ENCODE measurements at regions not wholly inside any gene's neighbourhood (a gene's known extent, or its start where the extent isn't known, plus 50 kb on each side); places are given as distances from the start of the nearest gene placed in this dataset.
A peak's percentile ranks its signal among the peaks of the same experiment; 100 is the strongest.

- H3K4me1 ChIP-seq: no peaks in the 10 kb centered on the region
- no peak overlapping the region for H3K4me3 ChIP-seq
- FAIRE-seq: no peak
- POLR2A ChIA-PET: no interaction called here
- no peak overlapping the region for H3K4me2 ChIP-seq
- CTCF ChIA-PET: interaction anchor here (0.7 to 1.0 kb wide), 2 partner anchors 23 to 84 kb away, joined by 3 to 4 read pairs; no protein-coding TSS in a partner anchor
- H3K27ac ChIP-seq: no peak overlapping the region
- ATAC-seq: no peak
- TF ChIP-seq MAFK (IDR thresholded peaks at IDR 0.05; ENCODE audit: partially characterized antibody) (no peak), ESRRA (IDR thresholded peaks at IDR 0.05; ENCODE audit: borderline replicate concordance, low read length) (no peak), PHF8 (IDR thresholded peaks at IDR 0.05; ENCODE audit: borderline replicate concordance, low read depth) (no peak)
- DNase-seq (ENCODE audit: low read depth in 1 of 2, low spot score in 1 of 2): no peak
- WGBS (ENCODE audit: missing lambda C conversion rate): 3% methylated on average over 4 of the region's 4 CpGs
- peaks cover 8% of the 10 kb centered on the region for H3K9me3 ChIP-seq
Observed at GRCh38 chr6:17006543-17006942, 95.3 kb upstream of the STMND1 start.

GRCh38 chr6:17004269-17004668 lies 97.6 kb upstream of the STMND1 start:
- Histone ChIP-seq H3K4me2 (no peak overlapping the region), H3K27ac (no peak overlapping the region), H3K9me3 (peaks cover 8% of the 10 kb centered on the region), H3K4me3 (no peak overlapping the region), H3K4me1 (no peaks in the 10 kb centered on the region)
- ATAC-seq (no peak), FAIRE-seq (no peak), DNase-seq (ENCODE audit: low read depth in 1 of 2, low spot score in 1 of 2) (no peak)
- POLR2A ChIA-PET: no interaction called here
- 0% methylated on average over 1 of the region's 1 CpG for WGBS (ENCODE audit: missing lambda C conversion rate)
- no peak for TF ChIP-seq ESRRA (IDR thresholded peaks at IDR 0.05; ENCODE audit: borderline replicate concordance, low read length)
- TF ChIP-seq POLR2AphosphoS2 (conservative IDR thresholded peaks at IDR 0.05; ENCODE audit: low read length): no peak
- TF ChIP-seq HEYL (CRISPR knock-in tag; IDR thresholded peaks at IDR 0.05): no peak
- no peak for TF ChIP-seq NPAS2 (CRISPR knock-in tag; IDR thresholded peaks at IDR 0.05; ENCODE audit: borderline replicate concordance)
- TF ChIP-seq NR3C1 (IDR thresholded peaks at IDR 0.05): no peak
- no peak for TF ChIP-seq HOXA7 (CRISPR knock-in tag; IDR thresholded peaks at IDR 0.05)
- CTCF ChIA-PET: no interaction called here

GRCh38 chr6:17002123-17002522 lies 99.7 kb upstream of the STMND1 start:
- Histone ChIP-seq H3K4me1 (no peaks in the 10 kb centered on the region), H3K4me2 (no peak overlapping the region), H3K4me3 (no peak overlapping the region), H3K9me3 (no peaks in the 10 kb centered on the region), H3K27ac (no peak overlapping the region)
- ATAC-seq (no peak), FAIRE-seq (no peak), DNase-seq (ENCODE audit: low read depth in 1 of 2, low spot score in 1 of 2) (no peak)
- CTCF ChIA-PET: interaction anchor here (1.4 kb wide), 1 partner anchor 10 kb away, joined by 3 read pairs; no protein-coding TSS in a partner anchor
- no peak for TF ChIP-seq ELK1 (IDR thresholded peaks at IDR 0.05; ENCODE audit: low read depth, low read length)
- TF ChIP-seq RFX5 (IDR thresholded peaks at IDR 0.05): no peak
- no peak for TF ChIP-seq ZSCAN20 (CRISPR knock-in tag; IDR thresholded peaks at IDR 0.05)
- no peak for TF ChIP-seq HEYL (CRISPR knock-in tag; IDR thresholded peaks at IDR 0.05)
- TF ChIP-seq REST (IDR thresholded peaks at IDR 0.05): no peak
- TF ChIP-seq CHD2 (IDR thresholded peaks at IDR 0.05; ENCODE audit: low read length, partially characterized antibody): no peak
- 1% methylated on average over 2 of the region's 2 CpGs for WGBS (ENCODE audit: missing lambda C conversion rate)
- POLR2A ChIA-PET: no interaction called here

- FAIRE-seq: no peak
- WGBS (ENCODE audit: missing lambda C conversion rate): 12% methylated on average over 1 of the region's 1 CpG
- TF ChIP-seq HOXB13 (CRISPR knock-in tag; IDR thresholded peaks at IDR 0.05; ENCODE audit: low read depth): no peak
- no peak; the same call in 2 of the 3 replicates for TF ChIP-seq CTCF (IDR thresholded peaks at IDR 0.05)
- no peak for TF ChIP-seq CBX2 (IDR thresholded peaks at IDR 0.05; ENCODE audit: borderline replicate concordance, low read depth)
- TF ChIP-seq RAD21 (conservative IDR thresholded peaks at IDR 0.05 in 1 of 2, IDR thresholded peaks at IDR 0.05 in 1 of 2): 0 out of 5 replicates have a peak, but pooled peaks have one; percentile 15 to 22
- no peak for TF ChIP-seq NFE2L2 (conservative IDR thresholded peaks at IDR 0.05; ENCODE audit: low read length)
- no peak for TF ChIP-seq FOXS1 (CRISPR knock-in tag; IDR thresholded peaks at IDR 0.05)
Observed at GRCh38 chr6:17001188-17001587, 100.7 kb upstream of the STMND1 start.

More at GRCh38 chr6:17001188-17001587, 100.7 kb upstream of the STMND1 start:
- no peak; a peak in 1 of 6 replicates for ATAC-seq
- H3K27ac ChIP-seq: no peak overlapping the region
- no peak overlapping the region for H3K4me3 ChIP-seq
- ChIA-PET CTCF (interaction anchor here (1.4 kb wide), 1 partner anchor 11 kb away, joined by 3 read pairs; no protein-coding TSS in a partner anchor), POLR2A (no interaction called here)
- H3K4me2 ChIP-seq: no peak overlapping the region
- no peaks in the 10 kb centered on the region for H3K4me1 ChIP-seq
- no peak for DNase-seq (ENCODE audit: low read depth in 1 of 2, low spot score in 1 of 2)
- no peaks in the 10 kb centered on the region for H3K9me3 ChIP-seq
